ENCODE measurements at regions not wholly inside any gene's neighbourhood (a gene's known extent, or its start where the extent isn't known, plus 50 kb on each side); places are given as distances from the start of the nearest gene placed in this dataset.

GRCh38 chr4:86487738-86488348, 106.3 kb upstream of the PTPN13 start:
- Histone ChIP-seq H3K9me3 (no peaks in the 10 kb centered on the region), H3K27me3 (no peaks in the 10 kb centered on the region), H3K4me1 (no peaks in the 10 kb centered on the region), H3K4me3 (no peak overlapping the region), H3K36me3 (no peaks in the 10 kb centered on the region), H3K27ac (no peak overlapping the region)
- DNase-seq (no peak), FAIRE-seq (no peak), ATAC-seq (no peak)
- no peak for TF ChIP-seq CTCF (IDR thresholded peaks at IDR 0.05)
- intact Hi-C loops (cut with DNase I) = no loop called here
- WGBS, 2 donors = 95 to 96% methylated on average over 3 of the region's 3 CpGs

DNA sequence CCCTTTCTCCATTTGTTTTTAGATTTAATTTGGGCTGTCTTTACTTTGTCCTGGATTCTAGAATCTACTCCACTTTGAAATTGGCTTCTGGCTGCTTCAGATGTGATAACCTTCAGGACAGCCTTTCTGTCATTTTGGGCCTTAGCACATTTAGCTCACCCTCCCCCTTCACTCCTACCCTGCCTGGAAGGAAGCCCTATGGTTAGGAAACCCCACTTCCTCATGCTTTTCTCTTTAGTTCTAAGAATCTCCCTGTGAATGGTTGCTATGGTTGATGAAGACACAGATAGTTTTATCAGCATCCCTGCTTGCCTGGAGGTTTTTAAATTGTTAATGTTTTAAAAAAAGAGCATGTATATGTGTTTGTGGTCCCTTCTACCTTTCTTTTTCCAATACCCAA, 100.7 kb upstream of the PTPN13 start:
- H3K27ac ChIP-seq = no peak overlapping the region
- no peak for DNase-seq
- ATAC-seq = peak in 2 of 4 donors; percentile 26 to 33
- H3K4me1 ChIP-seq = no peaks in the 10 kb centered on the region
- no peaks in the 10 kb centered on the region for H3K9me3 ChIP-seq
- no peaks in the 10 kb centered on the region for H3K36me3 ChIP-seq
- no peaks in the 10 kb centered on the region for H3K27me3 ChIP-seq
- FAIRE-seq = no peak
- no peak for TF ChIP-seq CTCF (IDR thresholded peaks at IDR 0.05)
- intact Hi-C loops (cut with DNase I) = loop anchor here in 1 of 3 donors (10.0 kb wide), 1 partner anchor 401 kb away; the partner anchor contains the start of gene C4orf36
- H3K4me3 ChIP-seq = no peak overlapping the region

DNA sequence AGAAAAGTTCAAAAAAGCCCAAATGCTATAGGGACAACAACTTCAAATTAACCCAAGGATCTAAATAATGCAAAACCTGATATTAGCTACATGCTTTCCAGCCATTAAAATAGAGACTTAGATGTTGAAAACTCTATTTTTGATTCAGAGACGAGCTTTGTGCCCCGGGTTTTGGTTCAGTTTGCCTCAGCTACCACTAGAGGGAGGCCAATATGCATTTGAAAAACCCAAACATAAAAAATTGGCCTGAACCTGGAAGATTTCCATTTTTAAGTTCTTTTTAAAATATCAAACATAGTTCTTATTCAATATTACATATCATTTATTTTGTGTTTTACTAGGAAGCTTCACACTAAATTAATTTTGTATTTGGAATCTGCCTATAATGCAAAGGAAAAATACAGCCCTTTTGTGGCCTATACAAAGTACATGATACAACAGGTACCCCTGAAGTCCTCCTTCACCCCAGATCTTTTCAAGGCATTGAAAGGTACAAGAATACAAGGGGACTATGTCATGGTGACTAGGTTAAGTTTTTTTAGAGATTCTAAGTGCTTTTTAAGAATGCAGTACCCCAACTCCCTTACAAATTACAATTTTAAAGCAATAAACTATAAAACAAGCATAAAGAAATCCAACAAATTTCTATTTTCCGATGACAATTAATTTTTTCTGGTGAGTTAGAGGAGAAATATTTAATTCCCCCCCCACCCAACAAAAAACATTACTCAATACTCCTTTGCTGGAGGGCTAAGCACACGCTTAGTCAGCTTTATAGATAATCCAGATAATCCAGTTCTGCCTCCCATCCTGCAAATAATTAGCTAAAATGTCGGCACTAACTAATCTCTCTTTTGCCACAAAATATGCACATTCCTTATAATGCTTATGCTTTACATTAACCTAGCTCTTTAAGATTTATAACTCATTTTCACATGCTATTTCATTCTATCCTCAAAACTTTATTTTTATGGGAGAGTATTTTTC, 97.7 kb upstream of the PTPN13 start:
- 14 to 23% methylated on average over 5 of the region's 5 CpGs for WGBS, 2 donors
- intact Hi-C loops (cut with DNase I) = loop anchor here in 2 of 3 donors (5.0 to 10.0 kb wide), 2 partner anchors 398 to 401 kb away; partner anchors contain the start of gene C4orf36 (in 1 of the 2)
- peak; percentile 60 to 68 (median 62) for ATAC-seq
- Histone ChIP-seq H3K27ac (peak overlapping the region in 2 of 4 donors; percentile 25 to 27), H3K27me3 (no peaks in the 10 kb centered on the region), H3K9me3 (no peaks in the 10 kb centered on the region), H3K4me3 (no peak overlapping the region), H3K4me1 (no peaks in the 10 kb centered on the region), H3K36me3 (no peaks in the 10 kb centered on the region)
- TF ChIP-seq CTCF (IDR thresholded peaks at IDR 0.05) = peak; percentile 49 to 86 (median 77)
- peak; percentile 90 for FAIRE-seq
- peak in 2 of 6 donors; percentile 15 to 41 for DNase-seq

GRCh38 chr4:86497131-86497530, 97.0 kb upstream of the PTPN13 start:
- no peak for DNase-seq
- WGBS, 2 donors = 48 to 50% methylated on average over 2 of the region's 2 CpGs

More at GRCh38 chr4:86497131-86497530, 97.0 kb upstream of the PTPN13 start:
- H3K4me1 ChIP-seq = no peaks in the 10 kb centered on the region
- no peak overlapping the region for H3K4me3 ChIP-seq
- H3K27ac ChIP-seq = peak overlapping the region in 2 of 4 donors; percentile 19 to 27
- intact Hi-C loops (cut with DNase I) = loop anchor here in 2 of 3 donors (5.0 to 10.0 kb wide), 2 partner anchors 398 to 400 kb away; partner anchors contain the start of gene C4orf36 (in 1 of the 2)
- H3K9me3 ChIP-seq = no peaks in the 10 kb centered on the region
- H3K36me3 ChIP-seq = no peaks in the 10 kb centered on the region
- FAIRE-seq = no peak
- H3K27me3 ChIP-seq = no peaks in the 10 kb centered on the region
- no peak for TF ChIP-seq CTCF (IDR thresholded peaks at IDR 0.05)
- peak; percentile 47 to 56 (median 53) for ATAC-seq
